ENCODE measurements at regions not wholly inside any gene's neighbourhood (a gene's known extent, or its start where the extent isn't known, plus 50 kb on each side); places are given as distances from the start of the nearest gene placed in this dataset.

GRCh38 chr21:26739189-26739588 lies 106.0 kb downstream of the ADAMTS1 start:
- ATAC-seq (no peak), DNase-seq (no peak)
- no peak overlapping the region for H3K4me3 ChIP-seq
- H3K4me1 ChIP-seq: no peaks in the 10 kb centered on the region
- intact Hi-C loops (cut with DNase I): no loop called here
- H3K9me3 ChIP-seq: no peaks in the 10 kb centered on the region
- H3K27ac ChIP-seq: no peak overlapping the region
- WGBS (ENCODE audit: insufficient coverage, low coverage, low lambda C conversion rate, missing lambda C conversion rate): 26% methylated on average over 1 of the region's 1 CpG
- no peaks in the 10 kb centered on the region for H3K36me3 ChIP-seq
- no peak for TF ChIP-seq CTCF (IDR thresholded peaks at IDR 0.05)
- no peak for TF ChIP-seq POLR2A (IDR thresholded peaks at IDR 0.05)
- no peaks in the 10 kb centered on the region for H3K27me3 ChIP-seq

- intact Hi-C loops (cut with DNase I): no loop called here
- no peak for DNase-seq
- TF ChIP-seq CTCF (IDR thresholded peaks at IDR 0.05): no peak
- TF ChIP-seq POLR2A (IDR thresholded peaks at IDR 0.05): no peak
- Histone ChIP-seq H3K27me3 (no peaks in the 10 kb centered on the region), H3K36me3 (no peaks in the 10 kb centered on the region), H3K9me3 (no peaks in the 10 kb centered on the region), H3K4me1 (no peaks in the 10 kb centered on the region), H3K27ac (no peak overlapping the region), H3K4me3 (no peak overlapping the region)
- 67% methylated on average over 1 of the region's 1 CpG for WGBS (ENCODE audit: insufficient coverage, low coverage, low lambda C conversion rate, missing lambda C conversion rate)
- ATAC-seq: no peak
These were observed 108.8 kb downstream of the ADAMTS1 start for GRCh38 chr21:26736449-26736848.

GRCh38 chr21:26732432-26733221 lies 112.6 kb downstream of the ADAMTS1 start:
- TF ChIP-seq POLR2A (IDR thresholded peaks at IDR 0.05) (no peak), CTCF (IDR thresholded peaks at IDR 0.05) (peak; percentile 52 to 64 (median 56))
- DNase-seq (peak in 1 of 3 donors; percentile 34), ATAC-seq (peak; percentile 73 to 85 (median 77))
- intact Hi-C loops (cut with DNase I): no loop called here
- H3K9me3 ChIP-seq: no peaks in the 10 kb centered on the region
- no peaks in the 10 kb centered on the region for H3K4me1 ChIP-seq
- 30% methylated on average over 7 of the region's 10 CpGs for WGBS (ENCODE audit: insufficient coverage, low coverage, low lambda C conversion rate, missing lambda C conversion rate)
- H3K27me3 ChIP-seq: no peaks in the 10 kb centered on the region
- no peak overlapping the region for H3K27ac ChIP-seq
- no peak overlapping the region for H3K4me3 ChIP-seq
- H3K36me3 ChIP-seq: no peaks in the 10 kb centered on the region

GRCh38 chr21:26719750-26720149 lies 125.5 kb downstream of the ADAMTS1 start:
- TF ChIP-seq CTCF (IDR thresholded peaks at IDR 0.05): no peak
- no peak for TF ChIP-seq POLR2A (IDR thresholded peaks at IDR 0.05)

More at GRCh38 chr21:26719750-26720149, 125.5 kb downstream of the ADAMTS1 start:
- Histone ChIP-seq H3K36me3 (no peaks in the 10 kb centered on the region), H3K9me3 (no peaks in the 10 kb centered on the region), H3K4me3 (no peak overlapping the region), H3K27me3 (no peaks in the 10 kb centered on the region), H3K27ac (no peak overlapping the region), H3K4me1 (no peaks in the 10 kb centered on the region)
- intact Hi-C loops (cut with DNase I): no loop called here
- DNase-seq (no peak), ATAC-seq (no peak)
- WGBS (ENCODE audit: insufficient coverage, low coverage, low lambda C conversion rate, missing lambda C conversion rate): 82% methylated on average over 8 of the region's 9 CpGs

Measured in right lobe of liver (tissue), 6 donors.